PFSK-1 (cell line): ENCODE measurements at regions not wholly inside any gene's neighbourhood (a gene's known extent, or its start where the extent isn't known, plus 50 kb on each side); places are given as distances from the start of the nearest gene placed in this dataset.
A peak's percentile ranks its signal among the peaks of the same experiment; 100 is the strongest.

Experiments used
- FOXP2 ChIP-seq: optimal IDR thresholded peaks from 2 replicates; pipeline ENCODE3; 2011; ENCODE audit warnings: borderline replicate concordance, control low read depth, inconsistent platforms; ENCODE audit not compliant: insufficient read depth; ENCODE audit errors: extremely low read length, extremely low read depth
- POLR2AphosphoS5 ChIP-seq: IDR thresholded peaks from 2 replicates; pipeline ENCODE4 v1.6.1; 2012; ENCODE audit warnings: low read depth, mild to moderate bottlenecking, control low read depth, low read length, moderate library complexity
- SIN3A ChIP-seq: IDR thresholded peaks from 2 replicates; pipeline ENCODE4 v1.6.1; 2012; ENCODE audit warnings: mild to moderate bottlenecking, low read length, moderate library complexity, borderline replicate concordance; ENCODE audit not compliant: insufficient read depth
- TAF1 ChIP-seq: IDR thresholded peaks from 2 replicates; pipeline ENCODE4 v1.6.1; 2012; ENCODE audit warnings: low read length, control low read depth, borderline replicate concordance; ENCODE audit not compliant: insufficient read depth
- TF ChIP-seq, protein P1 (sequence below), 2 experiments: IDR thresholded peaks; 2 replicates each; pipeline versions ENCODE4 v1.6.1 to v1.8.0; 2011 to 2012; ENCODE audit warnings: low read depth in 2 of 2, low read length in 2 of 2, control low read depth in 1 of 2, inconsistent platforms in 1 of 2, mild to moderate bottlenecking in 1 of 2, moderate library complexity in 1 of 2; ENCODE audit not compliant: insufficient read depth in 1 of 2

DNA sequence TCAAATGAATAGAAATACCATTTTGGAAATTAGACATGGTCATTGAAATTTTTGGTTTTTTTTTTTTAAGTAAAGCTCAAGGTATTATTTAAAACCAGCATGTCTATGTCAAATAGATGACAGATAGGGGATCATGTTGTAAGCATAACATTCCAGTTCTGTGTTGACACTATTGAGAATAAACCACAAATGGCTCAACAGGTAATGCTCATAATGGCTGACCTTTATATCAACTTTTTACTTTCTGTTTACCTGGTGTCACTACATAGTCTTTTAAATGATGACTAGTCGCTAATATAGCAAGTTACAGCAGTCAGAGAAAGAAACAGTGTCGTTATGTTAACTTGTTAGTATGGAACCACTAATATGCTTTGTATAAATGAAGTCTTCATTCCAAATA is 616.0 kb downstream of the GATA3 start:
- TF ChIP-seq, protein P1, sequence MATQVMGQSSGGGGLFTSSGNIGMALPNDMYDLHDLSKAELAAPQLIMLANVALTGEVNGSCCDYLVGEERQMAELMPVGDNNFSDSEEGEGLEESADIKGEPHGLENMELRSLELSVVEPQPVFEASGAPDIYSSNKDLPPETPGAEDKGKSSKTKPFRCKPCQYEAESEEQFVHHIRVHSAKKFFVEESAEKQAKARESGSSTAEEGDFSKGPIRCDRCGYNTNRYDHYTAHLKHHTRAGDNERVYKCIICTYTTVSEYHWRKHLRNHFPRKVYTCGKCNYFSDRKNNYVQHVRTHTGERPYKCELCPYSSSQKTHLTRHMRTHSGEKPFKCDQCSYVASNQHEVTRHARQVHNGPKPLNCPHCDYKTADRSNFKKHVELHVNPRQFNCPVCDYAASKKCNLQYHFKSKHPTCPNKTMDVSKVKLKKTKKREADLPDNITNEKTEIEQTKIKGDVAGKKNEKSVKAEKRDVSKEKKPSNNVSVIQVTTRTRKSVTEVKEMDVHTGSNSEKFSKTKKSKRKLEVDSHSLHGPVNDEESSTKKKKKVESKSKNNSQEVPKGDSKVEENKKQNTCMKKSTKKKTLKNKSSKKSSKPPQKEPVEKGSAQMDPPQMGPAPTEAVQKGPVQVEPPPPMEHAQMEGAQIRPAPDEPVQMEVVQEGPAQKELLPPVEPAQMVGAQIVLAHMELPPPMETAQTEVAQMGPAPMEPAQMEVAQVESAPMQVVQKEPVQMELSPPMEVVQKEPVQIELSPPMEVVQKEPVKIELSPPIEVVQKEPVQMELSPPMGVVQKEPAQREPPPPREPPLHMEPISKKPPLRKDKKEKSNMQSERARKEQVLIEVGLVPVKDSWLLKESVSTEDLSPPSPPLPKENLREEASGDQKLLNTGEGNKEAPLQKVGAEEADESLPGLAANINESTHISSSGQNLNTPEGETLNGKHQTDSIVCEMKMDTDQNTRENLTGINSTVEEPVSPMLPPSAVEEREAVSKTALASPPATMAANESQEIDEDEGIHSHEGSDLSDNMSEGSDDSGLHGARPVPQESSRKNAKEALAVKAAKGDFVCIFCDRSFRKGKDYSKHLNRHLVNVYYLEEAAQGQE (IDR thresholded peaks at IDR 0.05; ENCODE audit: insufficient read depth in 1 of 2, low read depth in 2 of 2, low read length in 2 of 2) = no peak
- TF ChIP-seq TAF1 = no peak
- TF ChIP-seq POLR2AphosphoS5 = no peak
- no peak for TF ChIP-seq SIN3A
- no peak for TF ChIP-seq FOXP2

DNA sequence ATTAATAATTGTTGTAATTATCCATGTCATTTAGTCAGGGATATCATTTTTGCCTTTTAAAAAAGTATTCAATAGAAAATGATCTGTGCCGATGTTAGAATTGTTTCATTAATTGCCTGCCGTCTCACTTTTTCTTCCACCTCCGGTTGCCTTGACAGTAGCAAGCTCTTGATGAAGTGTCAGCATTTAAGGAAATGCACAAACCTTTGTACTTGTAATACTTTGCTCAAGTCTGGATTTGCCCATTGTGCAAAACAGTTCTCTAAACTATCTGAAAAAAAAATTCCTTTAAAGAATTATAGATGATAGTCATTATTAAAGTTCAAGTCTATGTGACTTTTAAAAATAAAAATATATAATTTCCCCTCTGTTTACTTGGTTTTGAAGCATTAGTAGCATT is 619.7 kb downstream of the GATA3 start:
- TF ChIP-seq, protein P1 (IDR thresholded peaks at IDR 0.05; ENCODE audit: insufficient read depth in 1 of 2, low read depth in 2 of 2, low read length in 2 of 2) = no peak
- TF ChIP-seq TAF1 (no peak), FOXP2 (no peak), POLR2AphosphoS5 (no peak), SIN3A (no peak)

DNA sequence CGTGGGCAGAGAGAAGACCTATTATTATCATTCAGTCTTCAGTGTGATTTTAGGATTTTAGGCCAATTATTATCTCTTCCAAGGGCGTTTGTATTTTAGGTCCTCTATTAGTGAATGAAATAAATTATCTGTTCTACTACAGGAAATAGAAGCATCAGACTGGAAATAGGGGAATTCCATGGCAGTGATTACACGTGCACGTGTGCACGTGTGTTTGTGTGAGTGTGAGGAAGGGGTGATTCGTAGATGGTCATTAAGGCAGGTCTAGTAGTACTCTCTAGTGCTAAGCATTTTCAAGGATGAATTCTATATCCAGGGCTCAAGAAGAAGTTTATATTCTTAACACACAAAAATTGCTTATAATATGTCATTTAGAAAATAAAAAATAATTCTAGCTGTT is 623.2 kb downstream of the GATA3 start:
- TF ChIP-seq, protein P1 (IDR thresholded peaks at IDR 0.05; ENCODE audit: insufficient read depth in 1 of 2, low read depth in 2 of 2, low read length in 2 of 2) = no peak
- TF ChIP-seq POLR2AphosphoS5 (no peak), SIN3A (0 out of 2 replicates have a peak, but pooled peaks have one; percentile 39)

DNA sequence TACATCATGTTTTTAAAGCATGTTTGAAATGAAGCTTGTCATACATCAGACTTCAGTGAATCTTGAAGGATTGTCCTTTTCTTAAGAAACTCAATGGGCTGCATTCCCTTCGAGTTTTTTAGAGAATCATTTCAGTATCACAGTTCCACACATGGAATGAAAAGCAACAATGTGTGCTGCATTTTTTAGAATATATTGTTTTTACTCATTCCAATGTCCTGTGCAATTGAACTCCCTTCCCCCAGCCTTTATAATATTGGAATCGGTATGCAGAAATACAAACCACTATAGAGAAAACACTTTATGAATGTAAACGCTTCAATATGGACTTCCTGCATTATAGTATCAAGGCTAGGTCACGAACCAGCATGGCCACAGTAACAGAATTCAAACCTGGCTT is 634.4 kb downstream of the GATA3 start:
- TF ChIP-seq SIN3A = no peak
- TF ChIP-seq, protein P1 (IDR thresholded peaks at IDR 0.05; ENCODE audit: insufficient read depth in 1 of 2, low read depth in 2 of 2, low read length in 2 of 2) = no peak
- TF ChIP-seq FOXP2 = no peak
- no peak for TF ChIP-seq POLR2AphosphoS5
- no peak for TF ChIP-seq TAF1

DNA sequence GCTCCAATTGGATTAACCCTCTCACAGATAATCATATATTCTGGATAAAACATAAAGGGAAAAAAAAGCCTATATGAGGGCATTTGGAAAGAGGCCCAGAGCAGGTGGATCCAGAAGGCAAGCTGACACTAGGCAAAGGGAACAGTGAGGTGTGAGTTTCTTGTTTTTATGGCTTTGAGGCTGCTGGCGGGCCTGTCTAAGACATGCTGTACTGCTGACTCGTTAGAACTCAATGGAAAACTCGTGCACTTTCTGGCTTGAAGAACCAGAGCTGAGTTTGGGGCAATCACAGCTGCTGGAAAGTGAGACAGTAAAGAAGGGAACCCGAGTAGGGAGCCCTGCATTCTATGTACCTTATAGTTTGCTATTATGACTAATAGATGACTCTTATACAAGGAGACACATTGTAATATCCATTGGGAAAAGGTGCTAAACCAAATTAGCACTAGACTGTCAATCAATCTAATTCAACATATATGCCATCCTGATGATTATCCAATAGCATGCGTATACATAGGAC is 637.1 kb downstream of the GATA3 start:
- no peak for TF ChIP-seq SIN3A
- TF ChIP-seq, protein P1 (IDR thresholded peaks at IDR 0.05; ENCODE audit: insufficient read depth in 1 of 2, low read depth in 2 of 2, low read length in 2 of 2) = no peak
- no peak for TF ChIP-seq TAF1
- TF ChIP-seq POLR2AphosphoS5 = no peak
- TF ChIP-seq FOXP2 = no peak
